ENCODE measurements at regions not wholly inside any gene's neighbourhood (a gene's known extent, or its start where the extent isn't known, plus 50 kb on each side); places are given as distances from the start of the nearest gene placed in this dataset.
"Not testable (repeated sequence)": the region's sequence is repeated elsewhere in the genome, so short reads cannot be mapped to it uniquely, and the experiment has no call there.

DNA sequence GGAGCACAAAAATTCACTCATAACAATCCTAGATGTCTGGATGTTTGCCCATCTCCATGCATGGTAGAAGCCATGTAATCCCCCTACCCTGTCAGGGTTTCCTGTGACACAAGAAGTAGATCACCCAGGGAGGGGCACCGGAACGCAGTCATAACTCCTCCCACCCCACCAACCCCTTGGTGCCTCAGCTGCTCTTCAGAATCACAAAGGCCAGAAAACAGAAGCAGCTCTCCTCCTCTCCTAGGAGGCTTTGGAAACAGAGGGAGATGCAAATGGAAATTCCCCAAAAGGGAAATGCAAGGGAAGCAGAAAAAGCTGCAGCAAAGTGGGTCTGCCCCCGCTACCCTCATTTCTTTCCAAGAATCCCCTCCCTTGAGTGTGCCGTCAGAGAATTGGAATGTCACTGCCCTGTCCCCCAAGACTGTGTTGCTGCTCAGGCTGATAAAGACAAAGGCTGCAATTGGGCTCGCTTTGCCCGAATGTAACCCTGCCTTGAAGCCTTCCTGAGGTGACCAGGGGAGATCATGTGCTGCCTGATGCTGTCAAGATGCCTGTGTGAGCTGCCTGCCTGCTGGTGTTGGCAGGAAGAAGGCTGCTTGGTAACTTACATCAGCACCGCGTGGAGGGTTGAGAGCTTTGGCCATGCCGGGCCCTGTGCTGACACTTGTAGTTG lies 65.5 kb upstream of the ABCA1 start:
- Histone ChIP-seq H3K9ac (ENCODE audit: low read length) (peak overlapping the region; percentile 16), H3K36me3 (ENCODE audit: control insufficient read depth, insufficient read depth, low read length) (no peaks in the 10 kb centered on the region), H3K27me3 (ENCODE audit: control insufficient read depth, insufficient read depth, low read length) (no peaks in the 10 kb centered on the region), H3K4me1 (ENCODE audit: control insufficient read depth, insufficient read depth, low read length) (peaks cover 32% of the 10 kb centered on the region), H3K27ac (ENCODE audit: low read depth, low read length) (peak overlapping the region; percentile 99), H3K4me3 (ENCODE audit: low read length) (no peak overlapping the region)

DNA sequence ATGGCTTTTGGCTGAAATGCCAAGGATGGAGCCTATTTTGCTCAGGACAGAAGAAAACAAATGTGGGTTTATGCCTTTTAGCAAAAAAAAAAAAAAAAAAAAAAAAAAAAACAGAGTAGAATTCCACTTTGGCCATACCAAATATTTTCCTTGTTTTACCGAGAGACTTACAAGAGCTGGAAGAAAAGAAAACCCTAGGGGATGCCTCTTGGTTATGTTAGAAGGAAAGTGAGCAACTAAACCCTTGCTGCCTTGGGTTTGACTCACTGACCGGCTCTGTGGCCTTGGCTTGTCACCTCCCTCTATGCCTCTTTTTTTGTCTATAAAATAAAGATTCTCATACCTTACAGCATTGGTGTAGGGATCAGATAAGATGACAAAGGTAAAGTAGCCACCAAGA lies 69.6 kb upstream of the ABCA1 start:
- Histone ChIP-seq H3K4me1 (ENCODE audit: control insufficient read depth, insufficient read depth, low read length) (peaks cover 18% of the 10 kb centered on the region), H3K36me3 (ENCODE audit: control insufficient read depth, insufficient read depth, low read length) (no peaks in the 10 kb centered on the region), H3K27ac (ENCODE audit: low read depth, low read length) (no peak overlapping the region), H3K9ac (ENCODE audit: low read length) (no peak overlapping the region), H3K4me3 (ENCODE audit: low read length) (no peak overlapping the region), H3K27me3 (ENCODE audit: control insufficient read depth, insufficient read depth, low read length) (no peaks in the 10 kb centered on the region)

DNA sequence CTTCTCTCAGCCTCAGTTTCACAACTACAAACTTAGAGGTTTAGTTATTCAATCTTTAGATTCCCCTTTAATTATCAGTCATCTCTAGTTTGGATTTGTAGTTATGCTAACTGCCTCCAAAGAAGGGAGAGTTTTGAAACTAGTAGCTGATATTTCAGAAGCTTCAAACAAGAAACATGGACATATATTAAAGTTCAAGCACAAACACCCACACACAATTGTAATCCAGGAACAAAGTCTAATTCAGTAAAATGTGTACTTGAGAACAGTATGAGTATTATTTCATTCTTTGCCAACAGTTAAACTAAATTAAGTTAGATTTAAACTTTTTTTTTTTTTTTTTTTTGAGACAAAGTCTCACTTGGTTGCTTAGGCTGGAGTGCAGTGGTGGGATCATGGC lies 71.2 kb upstream of the ABCA1 start:
- Histone ChIP-seq H3K27me3 (ENCODE audit: control insufficient read depth, insufficient read depth, low read length) (no peaks in the 10 kb centered on the region), H3K36me3 (ENCODE audit: control insufficient read depth, insufficient read depth, low read length) (no peaks in the 10 kb centered on the region), H3K27ac (ENCODE audit: low read depth, low read length) (no peak overlapping the region), H3K9ac (ENCODE audit: low read length) (no peak overlapping the region), H3K4me3 (ENCODE audit: low read length) (no peak overlapping the region), H3K4me1 (ENCODE audit: control insufficient read depth, insufficient read depth, low read length) (peaks cover 2% of the 10 kb centered on the region)

DNA sequence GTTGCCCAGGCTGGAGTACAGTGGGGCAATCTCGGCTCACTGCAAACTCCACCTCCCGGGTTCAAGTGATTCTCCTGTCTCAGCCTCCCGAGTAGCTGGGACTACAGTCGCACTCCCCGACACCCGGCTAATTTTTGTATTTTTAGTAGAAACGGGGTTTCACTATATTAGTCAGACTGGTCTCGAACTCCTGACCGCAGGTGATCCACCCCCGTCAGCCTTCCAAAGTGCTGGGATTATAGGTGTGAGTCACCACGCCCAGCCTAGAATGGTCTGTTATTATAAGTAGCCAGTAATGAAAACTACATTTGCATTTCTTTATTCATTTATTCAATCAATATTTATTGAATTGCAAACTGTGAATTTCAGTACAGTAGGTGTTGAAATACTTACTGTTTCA lies 72.6 kb upstream of the ABCA1 start:
- H3K4me3 ChIP-seq (ENCODE audit: low read length); H3K4me1 ChIP-seq (ENCODE audit: control insufficient read depth, insufficient read depth, low read length); H3K36me3 ChIP-seq (ENCODE audit: control insufficient read depth, insufficient read depth, low read length); H3K9ac ChIP-seq (ENCODE audit: low read length); H3K27ac ChIP-seq (ENCODE audit: low read depth, low read length); H3K27me3 ChIP-seq (ENCODE audit: control insufficient read depth, insufficient read depth, low read length): not testable (repeated sequence)

DNA sequence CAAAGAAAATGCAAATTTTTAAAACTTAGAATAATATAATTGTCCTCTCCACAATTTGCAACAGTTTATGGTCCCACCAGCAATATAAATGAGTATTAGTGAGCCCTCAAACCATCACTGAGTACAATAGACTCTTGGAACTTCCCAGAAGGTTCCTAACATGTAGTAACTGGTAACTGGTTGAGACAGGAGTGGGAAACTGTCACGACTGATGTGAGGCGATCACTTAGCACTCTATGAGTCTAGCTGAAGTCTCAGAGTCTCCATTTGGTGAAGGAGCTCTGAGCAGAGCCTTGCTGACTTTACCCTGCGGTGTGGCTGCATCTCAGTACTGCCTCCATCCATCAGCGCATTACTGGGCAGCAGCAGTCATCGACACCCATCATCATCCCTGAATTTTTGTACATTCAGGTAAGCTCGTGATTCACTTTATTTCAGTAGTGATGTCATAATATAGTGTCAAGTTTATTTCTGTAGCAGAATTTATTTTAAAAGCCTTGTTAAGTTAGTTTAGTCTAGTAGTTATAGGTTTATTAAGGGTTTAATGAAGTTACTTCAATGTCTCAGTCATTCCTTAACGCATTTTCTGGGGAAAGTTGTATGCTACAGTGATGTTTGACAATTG lies 76.6 kb upstream of the ABCA1 start:
- no peaks in the 10 kb centered on the region for H3K27me3 ChIP-seq (ENCODE audit: control insufficient read depth, insufficient read depth, low read length)
- H3K36me3 ChIP-seq (ENCODE audit: control insufficient read depth, insufficient read depth, low read length): no peaks in the 10 kb centered on the region
- no peak overlapping the region for H3K9ac ChIP-seq (ENCODE audit: low read length)
- H3K27ac ChIP-seq (ENCODE audit: low read depth, low read length): no peak overlapping the region
- no peak overlapping the region for H3K4me3 ChIP-seq (ENCODE audit: low read length)
- no peaks in the 10 kb centered on the region for H3K4me1 ChIP-seq (ENCODE audit: control insufficient read depth, insufficient read depth, low read length)

DNA sequence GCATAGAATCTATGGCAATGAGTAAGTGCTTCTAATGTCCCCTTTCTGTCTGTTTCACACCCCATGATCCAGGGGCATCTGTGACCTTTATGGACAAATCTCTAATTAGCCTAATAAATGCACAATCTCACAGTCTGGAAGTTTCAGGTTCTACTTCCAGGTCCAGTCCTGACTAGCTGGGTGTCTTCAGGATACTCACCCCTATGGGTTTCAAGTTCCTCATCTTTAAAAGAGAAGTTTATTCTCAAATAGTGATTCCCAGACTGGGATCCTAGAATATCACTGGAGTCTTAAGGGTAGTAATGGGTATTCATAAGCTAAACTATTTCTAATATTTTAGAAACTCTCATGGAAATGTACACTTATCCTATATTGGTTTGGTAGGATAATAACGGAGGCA lies 77.2 kb upstream of the ABCA1 start:
- H3K36me3 ChIP-seq (ENCODE audit: control insufficient read depth, insufficient read depth, low read length): no peaks in the 10 kb centered on the region
- no peak overlapping the region for H3K9ac ChIP-seq (ENCODE audit: low read length)
- no peak overlapping the region for H3K4me3 ChIP-seq (ENCODE audit: low read length)
- H3K27me3 ChIP-seq (ENCODE audit: control insufficient read depth, insufficient read depth, low read length): no peaks in the 10 kb centered on the region
- no peaks in the 10 kb centered on the region for H3K4me1 ChIP-seq (ENCODE audit: control insufficient read depth, insufficient read depth, low read length)
- no peak overlapping the region for H3K27ac ChIP-seq (ENCODE audit: low read depth, low read length)

DNA sequence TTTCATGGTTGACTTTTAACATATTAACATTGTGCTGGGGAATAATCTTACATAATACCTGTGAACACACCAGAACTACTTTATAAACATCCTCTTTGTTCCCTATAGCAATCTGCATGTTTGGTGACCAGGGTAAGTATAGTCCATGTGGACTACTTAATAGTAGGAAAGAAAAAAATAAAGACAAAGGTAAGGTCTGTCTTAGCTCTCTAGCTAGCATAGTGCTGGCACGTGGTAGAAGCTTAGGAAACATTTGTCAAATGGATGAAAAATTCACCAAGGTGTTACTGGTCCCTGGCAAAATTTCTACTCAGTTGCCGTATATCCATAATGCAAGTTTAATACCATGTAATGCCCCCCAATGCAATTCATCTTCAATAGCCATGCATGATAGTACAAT lies 78.6 kb upstream of the ABCA1 start:
- Histone ChIP-seq H3K36me3 (ENCODE audit: control insufficient read depth, insufficient read depth, low read length) (no peaks in the 10 kb centered on the region), H3K9ac (ENCODE audit: low read length) (no peak overlapping the region), H3K4me3 (ENCODE audit: low read length) (no peak overlapping the region), H3K27me3 (ENCODE audit: control insufficient read depth, insufficient read depth, low read length) (no peaks in the 10 kb centered on the region), H3K27ac (ENCODE audit: low read depth, low read length) (no peak overlapping the region), H3K4me1 (ENCODE audit: control insufficient read depth, insufficient read depth, low read length) (no peaks in the 10 kb centered on the region)

DNA sequence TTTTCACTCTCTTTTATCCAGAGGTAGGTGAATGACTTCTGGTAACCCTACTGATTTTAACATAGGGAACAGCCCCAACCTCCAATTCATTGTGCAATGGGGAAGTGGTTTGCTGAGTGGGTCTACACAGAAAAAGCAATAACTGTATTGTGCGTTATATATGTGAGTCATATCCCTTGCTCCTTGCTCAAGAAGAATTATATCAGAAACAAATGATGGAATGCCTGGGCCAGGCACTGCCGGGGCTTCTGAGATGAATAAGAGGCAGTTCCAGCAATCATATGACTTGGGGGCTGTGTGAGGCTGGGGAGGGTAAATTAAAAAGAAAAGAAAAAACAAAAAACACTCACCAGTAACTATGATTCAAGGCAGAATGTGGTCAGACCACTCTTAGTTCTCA lies 79.2 kb upstream of the ABCA1 start:
- Histone ChIP-seq H3K4me3 (ENCODE audit: low read length) (no peak overlapping the region), H3K27ac (ENCODE audit: low read depth, low read length) (no peak overlapping the region), H3K27me3 (ENCODE audit: control insufficient read depth, insufficient read depth, low read length) (no peaks in the 10 kb centered on the region), H3K36me3 (ENCODE audit: control insufficient read depth, insufficient read depth, low read length) (no peaks in the 10 kb centered on the region), H3K4me1 (ENCODE audit: control insufficient read depth, insufficient read depth, low read length) (no peaks in the 10 kb centered on the region), H3K9ac (ENCODE audit: low read length) (no peak overlapping the region)

DNA sequence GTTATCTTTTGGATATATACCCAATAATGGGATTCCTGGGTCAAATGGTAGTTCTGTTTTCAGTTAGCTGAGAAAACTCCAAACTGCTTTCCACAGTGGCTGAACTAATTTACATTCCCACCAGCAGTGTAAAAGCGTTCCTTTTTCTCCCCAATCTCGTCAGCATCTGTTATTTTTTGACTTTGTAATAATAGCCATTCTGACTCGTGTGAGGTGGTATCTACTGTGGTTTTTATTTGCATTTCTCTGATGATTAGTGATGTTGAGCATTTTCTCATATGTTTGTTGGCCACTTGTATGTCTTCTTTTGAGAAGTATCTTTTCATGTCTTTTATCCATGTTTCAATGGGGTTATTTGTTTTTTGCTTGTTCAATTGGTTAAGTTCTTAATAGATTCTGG lies 82.1 kb upstream of the ABCA1 start:
- H3K27ac ChIP-seq (ENCODE audit: low read depth, low read length); H3K36me3 ChIP-seq (ENCODE audit: control insufficient read depth, insufficient read depth, low read length); H3K4me1 ChIP-seq (ENCODE audit: control insufficient read depth, insufficient read depth, low read length); H3K27me3 ChIP-seq (ENCODE audit: control insufficient read depth, insufficient read depth, low read length); H3K4me3 ChIP-seq (ENCODE audit: low read length); H3K9ac ChIP-seq (ENCODE audit: low read length): not testable (repeated sequence)

DNA sequence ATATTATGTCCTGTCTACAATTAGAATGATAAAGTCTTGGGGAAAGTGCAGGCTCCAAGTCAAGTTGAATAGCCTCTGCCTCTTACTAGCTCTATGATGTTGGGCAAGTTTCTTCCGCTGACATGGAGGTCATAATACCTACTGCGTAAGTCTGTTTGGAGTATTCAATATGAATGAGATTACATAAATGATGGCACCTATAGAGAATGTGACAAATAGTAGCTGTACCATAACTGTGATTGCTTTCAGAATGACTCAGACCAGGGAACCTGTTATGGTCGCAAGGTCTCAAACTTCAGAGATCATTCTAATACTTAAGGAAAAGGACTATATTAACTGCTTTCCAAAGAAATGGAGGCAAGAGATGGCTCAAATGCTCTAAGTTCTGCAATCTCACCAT lies 94.0 kb upstream of the ABCA1 start:
- H3K4me3 ChIP-seq (ENCODE audit: low read length): no peak overlapping the region
- no peaks in the 10 kb centered on the region for H3K36me3 ChIP-seq (ENCODE audit: control insufficient read depth, insufficient read depth, low read length)
- H3K4me1 ChIP-seq (ENCODE audit: control insufficient read depth, insufficient read depth, low read length): no peaks in the 10 kb centered on the region
- H3K9ac ChIP-seq (ENCODE audit: low read length): no peak overlapping the region
- no peak overlapping the region for H3K27ac ChIP-seq (ENCODE audit: low read depth, low read length)
- H3K27me3 ChIP-seq (ENCODE audit: control insufficient read depth, insufficient read depth, low read length): no peaks in the 10 kb centered on the region

DNA sequence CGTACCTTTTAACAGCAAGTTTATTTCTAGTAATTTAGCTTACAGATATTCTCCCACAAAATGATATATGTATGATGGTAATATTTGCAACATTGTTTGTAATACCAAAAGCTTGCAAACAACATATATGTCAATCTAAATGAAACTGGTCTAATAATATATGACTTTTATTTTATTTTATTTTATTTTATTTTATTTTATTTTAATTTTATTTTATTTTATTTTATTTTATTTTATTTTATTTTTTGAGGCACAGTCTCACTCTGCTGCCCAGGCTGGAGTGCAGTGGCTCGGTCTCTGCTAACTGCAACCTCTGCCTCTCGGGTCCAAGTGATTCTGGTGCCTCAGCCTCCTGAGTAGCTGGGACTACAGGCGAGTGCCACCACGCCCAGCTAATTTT lies 94.6 kb upstream of the ABCA1 start:
- H3K9ac ChIP-seq (ENCODE audit: low read length); H3K27ac ChIP-seq (ENCODE audit: low read depth, low read length); H3K4me3 ChIP-seq (ENCODE audit: low read length); H3K36me3 ChIP-seq (ENCODE audit: control insufficient read depth, insufficient read depth, low read length); H3K27me3 ChIP-seq (ENCODE audit: control insufficient read depth, insufficient read depth, low read length); H3K4me1 ChIP-seq (ENCODE audit: control insufficient read depth, insufficient read depth, low read length): not testable (repeated sequence)

DNA sequence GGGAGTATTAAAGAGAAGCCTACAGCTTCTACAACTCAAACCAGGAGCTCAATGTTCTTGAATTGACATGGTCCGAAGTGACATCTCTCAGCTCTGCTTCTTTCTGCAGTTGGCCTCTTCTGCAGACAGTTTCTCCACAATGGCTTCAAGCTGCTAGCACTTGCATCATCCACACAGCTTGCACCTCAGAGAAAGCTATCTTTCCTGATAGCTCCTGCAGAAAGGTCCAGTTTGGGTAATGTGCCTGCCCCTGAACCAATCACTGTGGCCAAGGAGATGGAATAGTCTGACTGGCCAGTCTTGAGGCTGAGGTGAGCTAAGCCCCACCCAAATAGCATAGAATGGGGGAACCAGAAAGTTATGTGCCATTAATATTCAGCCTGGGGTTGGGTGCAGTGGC lies 95.8 kb upstream of the ABCA1 start:
- Histone ChIP-seq H3K27ac (ENCODE audit: low read depth, low read length) (no peak overlapping the region), H3K4me1 (ENCODE audit: control insufficient read depth, insufficient read depth, low read length) (no peaks in the 10 kb centered on the region), H3K9ac (ENCODE audit: low read length) (no peak overlapping the region), H3K27me3 (ENCODE audit: control insufficient read depth, insufficient read depth, low read length) (no peaks in the 10 kb centered on the region), H3K4me3 (ENCODE audit: low read length) (no peak overlapping the region), H3K36me3 (ENCODE audit: control insufficient read depth, insufficient read depth, low read length) (no peaks in the 10 kb centered on the region)

DNA sequence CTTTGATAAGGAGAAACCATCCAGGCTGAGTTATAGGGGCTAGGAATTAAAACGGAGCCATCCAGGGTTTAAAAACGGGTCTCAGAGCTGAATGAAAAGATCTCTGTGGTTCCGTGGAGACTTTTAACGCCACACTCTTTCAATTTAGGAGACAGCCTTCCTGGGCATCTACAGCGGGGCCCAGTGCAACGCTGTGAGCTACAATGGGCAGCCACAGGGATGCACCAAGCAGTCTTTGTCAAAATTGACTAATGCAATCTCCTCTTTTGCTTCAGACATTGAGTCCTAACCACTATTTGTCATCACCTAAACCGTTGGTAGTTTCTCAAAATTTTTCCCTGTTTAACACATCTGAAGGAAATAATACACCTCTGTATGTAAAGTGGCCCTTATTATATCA lies 96.6 kb upstream of the ABCA1 start:
- no peak overlapping the region for H3K4me3 ChIP-seq (ENCODE audit: low read length)
- no peaks in the 10 kb centered on the region for H3K36me3 ChIP-seq (ENCODE audit: control insufficient read depth, insufficient read depth, low read length)
- H3K4me1 ChIP-seq (ENCODE audit: control insufficient read depth, insufficient read depth, low read length): no peaks in the 10 kb centered on the region
- H3K27me3 ChIP-seq (ENCODE audit: control insufficient read depth, insufficient read depth, low read length): no peaks in the 10 kb centered on the region
- no peak overlapping the region for H3K9ac ChIP-seq (ENCODE audit: low read length)
- no peak overlapping the region for H3K27ac ChIP-seq (ENCODE audit: low read depth, low read length)

All from rectal smooth muscle tissue (tissue), 1 donor.